ENCODE measurements at regions not wholly inside any gene's neighbourhood (a gene's known extent, or its start where the extent isn't known, plus 50 kb on each side); places are given as distances from the start of the nearest gene placed in this dataset.

GRCh38 chr1:37149296-37149695 lies 115.0 kb upstream of the GRIK3 start:
- H3K36me3 Mint-ChIP-seq (ENCODE audit: insufficient read depth in 1 of 3, low read depth in 3 of 3), result no peaks in the 10 kb centered on the region
- H2AFZ ChIP-seq (ENCODE audit: low read length), result no peak overlapping the region
- H3K9me3 ChIP-seq (ENCODE audit: control insufficient read depth, low read depth, low read length), result no peaks in the 10 kb centered on the region
- no peak overlapping the region for H2BK15ac ChIP-seq (ENCODE audit: low read depth, low read length)
- H2AK5ac ChIP-seq (ENCODE audit: insufficient read length, low read length), result no peak overlapping the region
- H3K18ac ChIP-seq (ENCODE audit: insufficient read length, low read depth, low read length), result no peak overlapping the region
- H2BK20ac ChIP-seq (ENCODE audit: low read depth, low read length, poor library complexity, severe bottlenecking), result no peak overlapping the region
- no peak overlapping the region for H2BK12ac ChIP-seq (ENCODE audit: insufficient read length, low read depth, low read length)
- H3K4ac ChIP-seq (ENCODE audit: low read depth, low read length), result no peak overlapping the region
- H3K27me3 Mint-ChIP-seq (ENCODE audit: low read depth), result peaks cover 27% of the 10 kb centered on the region
- 0 out of 2 replicates have a peak overlapping the region, but pooled peaks have one; percentile 4 for H3K14ac ChIP-seq (ENCODE audit: insufficient read depth, low read length)
- no peak overlapping the region for H4K91ac ChIP-seq (ENCODE audit: insufficient read length, low read depth, low read length)
- no peaks in the 10 kb centered on the region for H3K4me1 Mint-ChIP-seq
- no CpG with 5 or more reads among the region's 9 CpGs for WGBS (ENCODE audit: extremely low coverage, insufficient read length, low lambda C conversion rate)
- no peak overlapping the region for H3K27ac ChIP-seq (ENCODE audit: insufficient read length, low read depth, low read length)
- no peak for DNase-seq
- no peak overlapping the region for H4K5ac ChIP-seq (ENCODE audit: insufficient read length, low read depth, low read length)
- H3K9me3 Mint-ChIP-seq, result peaks cover 0 to 2% of the 10 kb centered on the region in 2 experiments; a peak in 1 of 5 replicates
- H4K8ac ChIP-seq (replicated peaks; ENCODE audit: insufficient read length, low read depth, low read length), result no peak overlapping the region
- H2BK120ac ChIP-seq (ENCODE audit: low read depth, low read length, poor library complexity, severe bottlenecking), result no peak overlapping the region
- TF ChIP-seq CTCF (conservative IDR thresholded peaks at IDR 0.05), result no peak
- no peaks in the 10 kb centered on the region for H3K79me1 ChIP-seq (ENCODE audit: insufficient read depth, low read depth, low read length, poor library complexity, severe bottlenecking)
- H3K27me3 ChIP-seq (ENCODE audit: insufficient read depth, low read length), result no peaks in the 10 kb centered on the region
- no peaks in the 10 kb centered on the region for H3K23me2 ChIP-seq (ENCODE audit: insufficient read length, low read depth, low read length, poor library complexity, severe bottlenecking)
- H3K4me3 Mint-ChIP-seq, result no peak overlapping the region
- H4K20me1 ChIP-seq (ENCODE audit: control insufficient read depth, insufficient read depth, insufficient read length), result no peaks in the 10 kb centered on the region
- no peak overlapping the region for H2BK5ac ChIP-seq (ENCODE audit: insufficient read length, low read length)
- no peak overlapping the region for H3K27ac Mint-ChIP-seq
- no peak overlapping the region for H3K23ac ChIP-seq (ENCODE audit: insufficient read length, low read depth, low read length)
- no peak overlapping the region for H3K9ac ChIP-seq (ENCODE audit: extremely low read depth, insufficient read length, low read length)
- H3K4me1 ChIP-seq (ENCODE audit: insufficient read depth, low read length), result no peaks in the 10 kb centered on the region
- no peak overlapping the region for H3K56ac ChIP-seq (ENCODE audit: insufficient read length, low read depth, low read length)
- no peak overlapping the region for H3T11ph ChIP-seq (ENCODE audit: low read length)
- no peak overlapping the region for H3K4me2 ChIP-seq (ENCODE audit: insufficient read depth, insufficient read length, low read length)
- no peaks in the 10 kb centered on the region for H3K79me2 ChIP-seq (ENCODE audit: insufficient read depth, low read length)

Data from H9 (cell line).